OCI-LY7 (cell line): ENCODE measurements at regions not wholly inside any gene's neighbourhood (a gene's known extent, or its start where the extent isn't known, plus 50 kb on each side); places are given as distances from the start of the nearest gene placed in this dataset.

Experiments used
- BruUV-seq: library from RNA; stranded (reverse); fragments of 400-500 nt; replicated peaks from 2 replicates; lab custom pipeline; 2021; lab: Mats Ljungman, UMichigan
- CTCF ChIA-PET: fragments of 300-600 bp; sonication (Branson Sonifier 250); formaldehyde crosslinking; loops from one replicate; lab custom pipeline; 2022; ENCODE audit warnings: antibody characterized with exemption; ENCODE audit not compliant: unreplicated experiment; lab: Charles Lee
- POLR2A ChIA-PET: fragments of 300-600 bp; sonication (Branson Sonifier 250); formaldehyde crosslinking; loops from one replicate; lab custom pipeline; 2022; ENCODE audit warnings: antibody characterized with exemption; lab: Charles Lee
- DNase-seq: peaks from one replicate; pipeline ENCODE4 v3.0.0-alpha.2; 2015; ENCODE audit warnings: low spot score
- H2AFZ ChIP-seq: fragments of 200-600 bp; sonication (generic), shearing (Covaris generic); 2 replicates; pipeline ENCODE4 v1.6.1; 2014; ENCODE audit warnings: mild to moderate bottlenecking, antibody characterized with exemption, low read length, moderate library complexity
- H3K27ac ChIP-seq: fragments of 200-600 bp; sonication (generic); 2 replicates; pipeline ENCODE4 v1.5.1; 2014; ENCODE audit warnings: mixed run types, low read depth, mild to moderate bottlenecking, moderate library complexity, low read length, inconsistent platforms; ENCODE audit not compliant: poor library complexity, severe bottlenecking
- H3K36me3 ChIP-seq: fragments of 200-600 bp; sonication (generic); 2 replicates; pipeline ENCODE4 v1.6.1; 2014; ENCODE audit warnings: mild to moderate bottlenecking, antibody characterized with exemption, low read length, moderate library complexity, mixed read lengths; ENCODE audit not compliant: insufficient read depth
- H3K4me1 ChIP-seq: fragments of 200-600 bp; sonication (generic); 2 replicates; pipeline ENCODE4 v1.5.1; 2014; ENCODE audit warnings: mild to moderate bottlenecking, low read length; ENCODE audit not compliant: insufficient read depth, poor library complexity, severe bottlenecking
- H3K4me2 ChIP-seq: fragments of 200-600 bp; sonication (generic); 2 replicates; pipeline ENCODE4 v1.6.1; 2014; ENCODE audit warnings: mild to moderate bottlenecking, low read length
- H3K4me3 ChIP-seq: fragments of 200-600 bp; sonication (generic); 2 replicates; pipeline ENCODE4 v1.5.1; 2014; ENCODE audit warnings: mild to moderate bottlenecking, low read depth, low read length; ENCODE audit not compliant: poor library complexity, severe bottlenecking
- H3K79me2 ChIP-seq: fragments of 200-600 bp; sonication (generic); 2 replicates; pipeline ENCODE4 v1.6.1; 2016; ENCODE audit warnings: low read depth, mild to moderate bottlenecking, low read length, moderate library complexity, mixed read lengths; ENCODE audit not compliant: insufficient read depth
- H3K9me2 ChIP-seq: fragments of 200-600 bp; sonication (generic); 2 replicates; pipeline ENCODE4 v1.6.1; 2016; ENCODE audit warnings: mild to moderate bottlenecking, low read length, mixed read lengths; ENCODE audit not compliant: insufficient read depth
- H3K9me3 ChIP-seq: fragments of 200-600 bp; sonication (generic); 2 replicates; pipeline ENCODE4 v1.6.1; 2014; ENCODE audit warnings: mild to moderate bottlenecking, mixed run types, low read length, mixed read lengths
- H4K20me1 ChIP-seq: fragments of 200-600 bp; sonication (generic); 2 replicates; pipeline ENCODE4 v1.6.1; 2014; ENCODE audit warnings: mild to moderate bottlenecking, antibody characterized with exemption, low read length, moderate library complexity, mixed read lengths; ENCODE audit not compliant: insufficient read depth
- CTCF ChIP-seq: fragments of 200-600 bp; sonication (generic); conservative IDR thresholded peaks from 2 replicates; pipeline ENCODE4 v1.5.1; 2014; ENCODE audit warnings: mild to moderate bottlenecking, antibody characterized with exemption, low read length, moderate library complexity, mixed read lengths
- EZH2phosphoT487 ChIP-seq: fragments of 200-600 bp; sonication (generic); IDR thresholded peaks from 2 replicates; pipeline ENCODE4 v1.6.1; 2018; ENCODE audit warnings: low read depth, borderline replicate concordance, mild to moderate bottlenecking, mixed run types, antibody characterized with exemption, low read length, moderate library complexity, mixed read lengths
- intact Hi-C: fragments of 100-400 bp; cut with micrococcal nuclease; formaldehyde crosslinking; loops from one replicate; pipeline ENCODE4 v1.10.0; 2022; ENCODE audit not compliant: unreplicated experiment

GRCh38 chr5:135225856-135226560 is 173.0 kb downstream of the MACROH2A1 start:
- no peaks in the 10 kb centered on the region for H3K9me2 ChIP-seq
- H3K4me1 ChIP-seq: no peaks in the 10 kb centered on the region
- no peaks in the 10 kb centered on the region for H3K79me2 ChIP-seq
- H4K20me1 ChIP-seq: no peaks in the 10 kb centered on the region
- H3K9me3 ChIP-seq: no peaks in the 10 kb centered on the region
- H3K27ac ChIP-seq: no peak overlapping the region
- POLR2A ChIA-PET: no interaction called here
- H3K4me2 ChIP-seq: no peak overlapping the region
- intact Hi-C loops: no loop called here
- TF ChIP-seq CTCF (no peak), EZH2phosphoT487 (no peak)
- no peaks in the 10 kb centered on the region for H3K36me3 ChIP-seq
- H3K4me3 ChIP-seq: no peak overlapping the region
- BruUV-seq: no TSS peak
- H2AFZ ChIP-seq: no peak overlapping the region
- CTCF ChIA-PET: no interaction called here
- DNase-seq: no peak

DNA sequence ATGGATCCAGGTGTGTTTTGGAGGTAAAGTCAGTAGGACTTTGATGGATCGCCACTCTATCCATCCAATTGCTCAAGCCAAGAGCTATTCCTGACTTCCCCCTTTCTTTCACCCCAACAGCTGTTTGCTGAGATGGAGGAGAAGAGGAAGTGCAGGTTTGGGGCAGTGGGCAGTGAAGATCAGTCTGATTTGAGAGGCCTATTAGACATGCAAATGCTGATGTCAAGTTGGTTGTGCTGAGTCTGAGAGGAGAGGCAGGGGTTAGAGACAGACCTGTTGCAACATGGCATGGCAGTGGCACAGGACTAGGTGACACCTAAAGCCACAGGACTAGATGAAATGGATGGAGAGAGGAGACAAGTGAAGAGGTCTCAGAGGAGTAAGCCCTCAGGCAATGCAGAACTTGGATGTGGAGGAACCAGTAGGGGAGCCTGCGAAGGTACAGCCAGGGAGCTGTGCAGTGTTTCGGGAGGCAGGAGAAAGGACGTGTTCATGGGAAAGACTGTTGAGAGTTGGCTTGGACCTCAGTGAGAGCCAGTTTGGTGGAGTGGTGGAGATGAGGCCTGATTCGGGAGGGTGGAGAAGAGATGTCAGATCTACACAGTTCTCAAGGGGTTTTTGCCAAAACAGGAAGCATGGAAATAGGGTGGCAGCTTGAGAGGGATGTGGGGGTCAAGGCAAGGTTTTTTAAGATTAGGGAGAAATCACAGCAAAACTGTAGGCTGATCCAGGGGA is 175.0 kb downstream of the MACROH2A1 start:
- Histone ChIP-seq H3K4me1 (no peaks in the 10 kb centered on the region), H3K36me3 (no peaks in the 10 kb centered on the region), H4K20me1 (no peaks in the 10 kb centered on the region), H3K9me3 (no peaks in the 10 kb centered on the region), H2AFZ (no peak overlapping the region), H3K4me2 (no peak overlapping the region), H3K4me3 (no peak overlapping the region), H3K9me2 (no peaks in the 10 kb centered on the region), H3K79me2 (no peaks in the 10 kb centered on the region), H3K27ac (no peak overlapping the region)
- no peak for DNase-seq
- ChIA-PET CTCF (interaction anchor here (1.0 kb wide), 1 partner anchor 19 kb away, joined by 3 read pairs; no protein-coding TSS in a partner anchor), POLR2A (no interaction called here)
- no peak for TF ChIP-seq EZH2phosphoT487
- no peak for TF ChIP-seq CTCF
- intact Hi-C loops: no loop called here
- no TSS peak for BruUV-seq
